ENCODE measurements at regions not wholly inside any gene's neighbourhood (a gene's known extent, or its start where the extent isn't known, plus 50 kb on each side); places are given as distances from the start of the nearest gene placed in this dataset.
"Not testable (repeated sequence)": the region's sequence is repeated elsewhere in the genome, so short reads cannot be mapped to it uniquely, and the experiment has no call there.

DNA sequence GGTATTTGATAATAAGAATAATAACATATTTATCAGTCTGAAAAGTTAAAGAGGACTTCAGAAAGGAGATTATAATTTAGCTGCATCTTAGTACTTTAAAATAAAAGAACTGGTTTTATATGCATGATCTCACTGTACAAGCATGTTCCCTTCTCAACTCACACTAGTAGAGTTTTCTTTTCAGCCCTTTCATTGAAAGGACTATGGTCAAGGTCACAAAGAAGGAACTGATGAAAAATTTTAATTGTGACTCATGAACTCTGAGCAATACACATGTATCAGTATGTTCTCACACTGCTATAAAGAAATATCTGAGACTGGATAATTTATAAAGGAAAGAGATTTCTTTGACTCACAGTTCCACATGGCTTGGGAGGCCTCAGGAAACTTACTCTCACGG lies 73.7 kb upstream of the NDST4 start:
- in situ Hi-C loops (cut with MboI; ENCODE audit: low sequenced_read_pairs, unreplicated experiment) = no loop called here
- no peak for DNase-seq (ENCODE audit: low spot score)
- no peak for TF ChIP-seq CTCF (IDR thresholded peaks at IDR 0.05; ENCODE audit: borderline replicate concordance, control extremely low read depth, extremely low read depth, insufficient read depth, missing control alignments)

DNA sequence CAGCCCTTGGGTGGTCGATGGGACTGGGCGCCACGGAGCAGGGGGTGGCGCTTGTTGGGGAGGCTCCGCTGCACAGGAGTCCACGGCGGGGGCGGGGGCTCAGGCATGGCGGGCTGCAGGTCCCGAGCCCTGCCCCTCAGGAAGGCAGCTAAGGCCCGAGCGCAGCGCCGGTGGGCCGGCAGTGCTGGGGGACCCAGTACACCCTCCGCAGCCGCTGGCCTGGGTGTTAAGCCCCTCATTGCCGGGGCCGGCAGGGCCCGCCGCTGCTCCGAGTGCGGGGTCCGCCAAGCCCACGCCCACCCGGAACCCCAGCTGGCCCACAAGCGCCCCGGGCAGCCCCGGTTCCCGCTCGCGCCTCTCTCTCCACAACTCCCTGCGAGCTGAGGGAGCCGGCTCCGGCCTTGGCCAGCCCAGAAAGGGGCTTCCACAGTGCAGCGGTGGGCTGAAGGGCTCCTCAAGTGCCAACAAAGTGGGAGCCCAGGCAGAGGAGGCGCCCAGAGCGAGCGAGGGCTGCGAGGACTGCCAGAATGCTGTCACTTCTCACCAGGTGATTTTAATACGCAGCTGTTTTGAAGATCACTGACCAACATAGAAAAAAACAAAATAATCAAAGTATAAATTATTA lies 66.1 kb upstream of the NDST4 start:
- in situ Hi-C loops (cut with MboI; ENCODE audit: low sequenced_read_pairs, unreplicated experiment) = not testable (repeated sequence)

DNA sequence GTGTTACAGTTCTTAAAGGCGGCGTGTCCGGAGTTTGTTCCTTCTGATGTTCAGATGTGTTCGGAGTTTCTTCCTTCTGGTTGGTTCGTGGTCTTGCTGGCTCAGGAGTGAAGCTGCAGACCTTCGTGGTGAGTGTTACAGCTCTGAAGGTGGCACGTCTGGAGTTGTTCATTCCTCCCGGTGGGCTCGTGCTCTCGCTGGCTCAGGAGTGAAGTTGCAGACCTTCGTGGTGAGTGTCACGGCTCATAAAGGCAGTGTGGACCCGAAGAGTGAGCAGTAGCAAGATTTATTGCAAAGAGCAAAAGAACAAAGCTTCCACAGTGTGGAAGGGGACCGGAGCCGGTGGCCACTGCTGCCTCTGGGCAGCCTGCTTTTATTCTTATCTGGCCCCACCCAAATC lies 65.3 kb upstream of the NDST4 start:
- DNase-seq (ENCODE audit: low spot score); in situ Hi-C loops (cut with MboI; ENCODE audit: low sequenced_read_pairs, unreplicated experiment): not testable (repeated sequence)

More for the DNA sequence above, 66.1 kb upstream of the NDST4 start:
- not testable (repeated sequence) for DNase-seq (ENCODE audit: low spot score)

- no peak for TF ChIP-seq CTCF (IDR thresholded peaks at IDR 0.05; ENCODE audit: borderline replicate concordance, control extremely low read depth, extremely low read depth, insufficient read depth, missing control alignments)
- in situ Hi-C loops (cut with MboI; ENCODE audit: low sequenced_read_pairs, unreplicated experiment) = no loop called here
- DNase-seq (ENCODE audit: low spot score) = no peak
These were observed 57.8 kb upstream of the NDST4 start for GRCh38 chr4:115171220-115171619.

DNA sequence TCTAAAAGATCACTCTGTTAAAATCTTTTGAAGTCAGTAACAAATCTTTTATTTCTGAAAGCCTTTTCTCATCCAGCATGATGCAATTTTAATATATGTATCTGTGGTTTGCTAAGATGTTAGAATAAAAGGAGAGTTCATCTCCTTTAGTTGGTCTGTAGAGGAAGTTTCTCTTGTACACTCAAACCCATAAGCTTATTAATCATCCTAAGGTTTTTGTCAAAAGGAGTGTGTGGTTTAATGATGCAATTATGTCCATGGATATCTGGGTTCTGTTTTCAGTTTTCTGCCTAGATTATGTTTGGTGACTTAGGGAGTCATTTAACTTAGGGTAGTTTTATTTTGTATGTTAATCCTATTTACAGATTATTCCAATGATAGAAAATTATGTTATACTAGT lies 52.1 kb upstream of the NDST4 start:
- no peak for TF ChIP-seq CTCF (IDR thresholded peaks at IDR 0.05; ENCODE audit: borderline replicate concordance, control extremely low read depth, extremely low read depth, insufficient read depth, missing control alignments)
- in situ Hi-C loops (cut with MboI; ENCODE audit: low sequenced_read_pairs, unreplicated experiment) = no loop called here
- no peak for DNase-seq (ENCODE audit: low spot score)
